IMR-90 (cell line): ENCODE measurements at regions not wholly inside any gene's neighbourhood (a gene's known extent, or its start where the extent isn't known, plus 50 kb on each side); places are given as distances from the start of the nearest gene placed in this dataset.

ENCODE experiments used
- ATAC-seq: fragments of 200-7000 bp; cut with Tn5 transposase; 2 replicates; pipeline ENCODE4 v1.9.1; 2020; ENCODE audit warnings: low read depth, mild to moderate bottlenecking, moderate library complexity
- BruUV-seq: library from RNA; stranded (reverse); fragments of 400-500 nt; replicated peaks from 2 replicates; lab custom pipeline; 2021; lab: Mats Ljungman, UMichigan
- CTCF ChIA-PET: fragments of 300-600 bp; formaldehyde crosslinking; extraction: SDS; loops from one replicate; lab custom pipeline; 2021; ENCODE audit warnings: antibody characterized with exemption; lab: Yijun Ruan, JAX
- POLR2A ChIA-PET: fragments of 300-600 bp; sonication (Branson Sonifier 250); formaldehyde crosslinking; loops from one replicate; lab custom pipeline; 2022; ENCODE audit warnings: antibody characterized with exemption; ENCODE audit not compliant: unreplicated experiment; lab: Charles Lee
- DNase-seq: peaks from one replicate; pipeline ENCODE4 v3.0.0; 2013
- H2AFZ ChIP-seq: replicated peaks from 2 replicates; pipeline ENCODE3; 2013; ENCODE audit warnings: low read length, mild to moderate bottlenecking; ENCODE audit not compliant: poor library complexity
- H2AK5ac ChIP-seq: 2 replicates; pipeline ENCODE4 v1.6.1; 2013; ENCODE audit warnings: low read depth, low read length, inconsistent platforms
- H2AK9ac ChIP-seq: replicated peaks from 2 replicates; pipeline ENCODE3; 2013; ENCODE audit warnings: mild to moderate bottlenecking, low read depth, low read length, moderate library complexity; ENCODE audit not compliant: poor library complexity
- H2BK120ac ChIP-seq: 2 replicates; pipeline ENCODE4 v1.6.1; 2013; ENCODE audit warnings: low read depth, low read length, inconsistent platforms
- H2BK15ac ChIP-seq: 3 replicates; pipeline ENCODE4 v1.6.1; 2013; ENCODE audit warnings: low read depth, low read length, inconsistent platforms
- H2BK20ac ChIP-seq: 2 replicates; pipeline ENCODE4 v1.6.1; 2013; ENCODE audit warnings: low read depth, mild to moderate bottlenecking, inconsistent platforms, low read length, moderate library complexity
- H2BK5ac ChIP-seq: 2 replicates; pipeline ENCODE4 v1.6.1; 2013; ENCODE audit warnings: mild to moderate bottlenecking, low read depth, low read length, inconsistent platforms; ENCODE audit not compliant: poor library complexity, severe bottlenecking
- H3K14ac ChIP-seq: replicated peaks from 2 replicates; pipeline ENCODE4 v1.6.1; 2013; ENCODE audit warnings: low read depth, low read length, inconsistent platforms
- H3K18ac ChIP-seq: 2 replicates; pipeline ENCODE4 v1.6.1; 2013; ENCODE audit warnings: low read depth, low read length, control low read depth
- H3K23ac ChIP-seq: 2 replicates; pipeline ENCODE4 v1.6.1; 2013; ENCODE audit warnings: low read depth, low read length, inconsistent platforms
- H3K27ac ChIP-seq: 2 replicates; pipeline ENCODE4 v1.5.1; 2013; ENCODE audit warnings: mild to moderate bottlenecking, control low read depth, low read length; ENCODE audit not compliant: insufficient read depth
- H3K27me3 ChIP-seq: 2 replicates; pipeline ENCODE4 v1.6.1; 2013; ENCODE audit warnings: low read length; ENCODE audit not compliant: control insufficient read depth, insufficient read depth
- H3K36me3 ChIP-seq: 2 replicates; pipeline ENCODE4 v1.6.1; 2013; ENCODE audit warnings: low read length, mixed read lengths; ENCODE audit not compliant: control insufficient read depth, insufficient read depth
- H3K4ac ChIP-seq: 2 replicates; pipeline ENCODE4 v1.6.1; 2013; ENCODE audit warnings: low read depth, low read length, inconsistent platforms
- H3K4me1 ChIP-seq: 2 replicates; pipeline ENCODE4 v1.6.1; 2013; ENCODE audit warnings: low read length, mixed read lengths; ENCODE audit not compliant: control insufficient read depth, insufficient read depth
- H3K4me2 ChIP-seq: 2 replicates; pipeline ENCODE4 v1.6.1; 2013; ENCODE audit warnings: low read depth, mild to moderate bottlenecking, control low read depth, low read length, moderate library complexity
- H3K4me3 ChIP-seq: 2 replicates; pipeline ENCODE4 v1.5.1; 2013; ENCODE audit warnings: low read depth, mild to moderate bottlenecking, control low read depth, low read length, moderate library complexity; ENCODE audit not compliant: insufficient read depth
- H3K56ac ChIP-seq: 2 replicates; pipeline ENCODE4 v1.6.1; 2013; ENCODE audit warnings: low read length, inconsistent platforms; ENCODE audit not compliant: insufficient read depth; ENCODE audit errors: extremely low read depth
- H3K79me1 ChIP-seq, 2 experiments: 2 replicates each; pipeline ENCODE4 v1.6.1; 2013; ENCODE audit warnings: low read length in 2 of 2, inconsistent platforms in 1 of 2, low read depth in 1 of 2
- H3K9ac ChIP-seq: 2 replicates; pipeline ENCODE4 v1.6.1; 2013; ENCODE audit warnings: low read depth, low read length, control low read depth
- H3K9me1 ChIP-seq: 2 replicates; pipeline ENCODE4 v1.6.1; 2013; ENCODE audit warnings: low read length, inconsistent platforms; ENCODE audit not compliant: insufficient read depth
- H3K9me3 ChIP-seq: 2 replicates; pipeline ENCODE4 v1.6.1; 2013; ENCODE audit warnings: low read length; ENCODE audit not compliant: control insufficient read depth, insufficient read depth
- H4K20me1 ChIP-seq: 2 replicates; pipeline ENCODE4 v1.6.1; 2013; ENCODE audit warnings: low read length, inconsistent platforms; ENCODE audit not compliant: insufficient read depth
- H4K5ac ChIP-seq: 2 replicates; pipeline ENCODE4 v1.6.1; 2013; ENCODE audit warnings: mild to moderate bottlenecking, low read depth, low read length, control low read depth
- H4K8ac ChIP-seq, 2 experiments: 2 replicates each; pipeline ENCODE4 v1.6.1; 2013; ENCODE audit warnings: low read depth in 2 of 2, low read length in 2 of 2, control low read depth in 1 of 2, inconsistent platforms in 1 of 2
- H4K91ac ChIP-seq: 2 replicates; pipeline ENCODE4 v1.6.1; 2013; ENCODE audit warnings: low read depth, low read length, inconsistent platforms; ENCODE audit not compliant: insufficient read depth
- CEBPB ChIP-seq: IDR thresholded peaks from 2 replicates; pipeline ENCODE4 v1.6.1; 2012; ENCODE audit warnings: low read depth, low read length, improper control_type of control experiment
- MAFK ChIP-seq: IDR thresholded peaks from 2 replicates; pipeline ENCODE4 v1.6.1; 2012; ENCODE audit warnings: low read depth, low read length, improper control_type of control experiment
- NFE2L2 ChIP-seq: fragments of 150-350 bp; IDR thresholded peaks from 2 replicates; pipeline ENCODE4 v1.6.1; 2016; ENCODE audit warnings: low read depth, mild to moderate bottlenecking, low read length
- SMC3 ChIP-seq: fragments of 150-350 bp; IDR thresholded peaks from 2 replicates; pipeline ENCODE4 v1.6.1; 2016; ENCODE audit warnings: low read depth, mild to moderate bottlenecking, antibody characterized with exemption, low read length, moderate library complexity
- WGBS, 2 experiments: methylation state at CpG; one replicate each; pipeline versions ENCODE4 v1.1.5 to v1.1.7; 2013; ENCODE audit warnings: missing lambda C conversion rate in 2 of 2; ENCODE audit not compliant: insufficient read length in 1 of 2; ENCODE audit errors: extremely low coverage in 2 of 2; 5-methylcytosine and 5-hydroxymethylcytosine counted together
- dilution Hi-C: fragments of 300-500 bp; cut with HindIII; formaldehyde crosslinking; loops from one replicate; pipeline ENCODE4 v1.14.3; 2018; ENCODE audit warnings: low sequenced_read_pairs; ENCODE audit not compliant: unreplicated experiment
- in situ Hi-C: fragments of 300-500 bp; cut with MboI; formaldehyde crosslinking; loops from 3 replicates; pipeline ENCODE4 v1.14.3; 2019; ENCODE audit warnings: low sequenced_read_pairs, inconsistent platforms, mixed read lengths
- intact Hi-C: fragments of 100-400 bp; cut with micrococcal nuclease; formaldehyde crosslinking; loops from 2 replicates; pipeline ENCODE4 v1.10.0; 2022
- TF ChIP-seq, protein P1 (sequence below): conservative IDR thresholded peaks from 2 replicates; pipeline ENCODE4 v1.5.1; 2012; ENCODE audit warnings: mild to moderate bottlenecking, low read depth, low read length, improper control_type of control experiment

- Histone ChIP-seq H2BK120ac (no peak overlapping the region), H4K8ac (no peak overlapping the region), H3K9me1 (no peaks in the 10 kb centered on the region), H2BK5ac (no peak overlapping the region), H3K79me1 (no peaks in the 10 kb centered on the region), H2AK9ac (no peak overlapping the region), H3K14ac (no peak overlapping the region), H3K9me3 (no peaks in the 10 kb centered on the region), H3K36me3 (no peaks in the 10 kb centered on the region), H2BK20ac (no peak overlapping the region), H3K56ac (no peak overlapping the region), H2AFZ (no peak overlapping the region), H3K4me3 (no peak overlapping the region), H4K5ac (no peak overlapping the region), H3K23ac (no peak overlapping the region), H2AK5ac (no peak overlapping the region), H3K27me3 (no peaks in the 10 kb centered on the region), H3K4me2 (no peak overlapping the region), H4K20me1 (no peaks in the 10 kb centered on the region), H3K27ac (no peak overlapping the region), H3K18ac (no peak overlapping the region), H4K91ac (no peak overlapping the region), H3K4ac (no peak overlapping the region), H3K9ac (no peak overlapping the region), H3K4me1 (no peaks in the 10 kb centered on the region), H2BK15ac (no peak overlapping the region)
- WGBS, 2 experiments, result no CpG with 5 or more reads among the region's 2 CpGs
- ChIA-PET POLR2A (no interaction called here), CTCF (interaction anchor here (0.8 kb wide), 2 partner anchors 14 to 71 kb away, joined by 3 read pairs; no protein-coding TSS in a partner anchor)
- in situ Hi-C loops (no loop called here), dilution Hi-C loops (no loop called here), intact Hi-C loops (no loop called here)
- ATAC-seq (peak; percentile 48; the same call in 1 of the 2 replicates), DNase-seq (peak; percentile 59)
- TF ChIP-seq, protein P1, sequence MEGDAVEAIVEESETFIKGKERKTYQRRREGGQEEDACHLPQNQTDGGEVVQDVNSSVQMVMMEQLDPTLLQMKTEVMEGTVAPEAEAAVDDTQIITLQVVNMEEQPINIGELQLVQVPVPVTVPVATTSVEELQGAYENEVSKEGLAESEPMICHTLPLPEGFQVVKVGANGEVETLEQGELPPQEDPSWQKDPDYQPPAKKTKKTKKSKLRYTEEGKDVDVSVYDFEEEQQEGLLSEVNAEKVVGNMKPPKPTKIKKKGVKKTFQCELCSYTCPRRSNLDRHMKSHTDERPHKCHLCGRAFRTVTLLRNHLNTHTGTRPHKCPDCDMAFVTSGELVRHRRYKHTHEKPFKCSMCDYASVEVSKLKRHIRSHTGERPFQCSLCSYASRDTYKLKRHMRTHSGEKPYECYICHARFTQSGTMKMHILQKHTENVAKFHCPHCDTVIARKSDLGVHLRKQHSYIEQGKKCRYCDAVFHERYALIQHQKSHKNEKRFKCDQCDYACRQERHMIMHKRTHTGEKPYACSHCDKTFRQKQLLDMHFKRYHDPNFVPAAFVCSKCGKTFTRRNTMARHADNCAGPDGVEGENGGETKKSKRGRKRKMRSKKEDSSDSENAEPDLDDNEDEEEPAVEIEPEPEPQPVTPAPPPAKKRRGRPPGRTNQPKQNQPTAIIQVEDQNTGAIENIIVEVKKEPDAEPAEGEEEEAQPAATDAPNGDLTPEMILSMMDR, result no peak
- no peak for TF ChIP-seq CEBPB
- no peak for TF ChIP-seq SMC3
- TF ChIP-seq NFE2L2, result no peak
- TF ChIP-seq MAFK, result no peak
- no TSS peak for BruUV-seq
These were observed 352.2 kb downstream of the PLK2 start for GRCh38 chr5:58107704-58108103.
